DND-41 (cell line): ENCODE measurements at regions not wholly inside any gene's neighbourhood (a gene's known extent, or its start where the extent isn't known, plus 50 kb on each side); places are given as distances from the start of the nearest gene placed in this dataset.

ENCODE experiments used
- CTCF ChIP-seq: IDR thresholded peaks from 2 replicates; pipeline ENCODE4 v1.5.1; 2012; ENCODE audit warnings: borderline replicate concordance, low read length, moderate library complexity, mild to moderate bottlenecking; ENCODE audit not compliant: poor library complexity, severe bottlenecking; ENCODE audit errors: extremely low read depth
- EZH2 ChIP-seq: IDR thresholded peaks from 3 replicates; pipeline ENCODE4 v1.6.1; 2012; ENCODE audit warnings: borderline replicate concordance, low read depth, mild to moderate bottlenecking, moderate library complexity, low read length, inconsistent platforms; ENCODE audit not compliant: severe bottlenecking

GRCh38 chrY:7793989-7794388, 882.4 kb upstream of the AMELY start:
- no peak for TF ChIP-seq CTCF
- no peak for TF ChIP-seq EZH2
